ENCODE measurements at regions not wholly inside any gene's neighbourhood (a gene's known extent, or its start where the extent isn't known, plus 50 kb on each side); places are given as distances from the start of the nearest gene placed in this dataset.

- H3K27me3 ChIP-seq (ENCODE audit: control insufficient read depth, low read length): no peaks in the 10 kb centered on the region
- peaks cover 2% of the 10 kb centered on the region; the same call in 1 of the 2 replicates for H3K4me1 ChIP-seq (ENCODE audit: control insufficient read depth, low read length)
- H3K4me2 ChIP-seq (ENCODE audit: low read length): no peak overlapping the region
- no peaks in the 10 kb centered on the region for H4K20me1 ChIP-seq (ENCODE audit: control insufficient read depth, insufficient read depth, low read depth, low read length)
- H3K4me3 ChIP-seq (ENCODE audit: low read length): no peak overlapping the region
- no peaks in the 10 kb centered on the region for H3K36me3 ChIP-seq (ENCODE audit: control insufficient read depth, low read length)
- H3F3A ChIP-seq (ENCODE audit: control insufficient read depth, insufficient read depth): no peaks in the 10 kb centered on the region
- H3K79me2 ChIP-seq (ENCODE audit: control insufficient read depth, low read length): no peaks in the 10 kb centered on the region
- TF ChIP-seq EZH2phosphoT487 (IDR thresholded peaks at IDR 0.05; ENCODE audit: borderline replicate concordance, low read length): no peak
- TF ChIP-seq, protein P1, sequence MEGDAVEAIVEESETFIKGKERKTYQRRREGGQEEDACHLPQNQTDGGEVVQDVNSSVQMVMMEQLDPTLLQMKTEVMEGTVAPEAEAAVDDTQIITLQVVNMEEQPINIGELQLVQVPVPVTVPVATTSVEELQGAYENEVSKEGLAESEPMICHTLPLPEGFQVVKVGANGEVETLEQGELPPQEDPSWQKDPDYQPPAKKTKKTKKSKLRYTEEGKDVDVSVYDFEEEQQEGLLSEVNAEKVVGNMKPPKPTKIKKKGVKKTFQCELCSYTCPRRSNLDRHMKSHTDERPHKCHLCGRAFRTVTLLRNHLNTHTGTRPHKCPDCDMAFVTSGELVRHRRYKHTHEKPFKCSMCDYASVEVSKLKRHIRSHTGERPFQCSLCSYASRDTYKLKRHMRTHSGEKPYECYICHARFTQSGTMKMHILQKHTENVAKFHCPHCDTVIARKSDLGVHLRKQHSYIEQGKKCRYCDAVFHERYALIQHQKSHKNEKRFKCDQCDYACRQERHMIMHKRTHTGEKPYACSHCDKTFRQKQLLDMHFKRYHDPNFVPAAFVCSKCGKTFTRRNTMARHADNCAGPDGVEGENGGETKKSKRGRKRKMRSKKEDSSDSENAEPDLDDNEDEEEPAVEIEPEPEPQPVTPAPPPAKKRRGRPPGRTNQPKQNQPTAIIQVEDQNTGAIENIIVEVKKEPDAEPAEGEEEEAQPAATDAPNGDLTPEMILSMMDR (IDR thresholded peaks at IDR 0.05; ENCODE audit: low read depth, low read length, poor library complexity, severe bottlenecking): no peak
- no peak overlapping the region for H3K27ac ChIP-seq (ENCODE audit: low read depth, low read length)
- no peaks in the 10 kb centered on the region for H3K9me3 ChIP-seq (ENCODE audit: control insufficient read depth, insufficient read depth, low read length)
- no peaks in the 10 kb centered on the region for H3K9me2 ChIP-seq (replicated peaks; ENCODE audit: control insufficient read depth, low read length)
Measured at GRCh38 chr12:67884596-67884995, 104.7 kb upstream of the IFNG-AS1 start.

DNA sequence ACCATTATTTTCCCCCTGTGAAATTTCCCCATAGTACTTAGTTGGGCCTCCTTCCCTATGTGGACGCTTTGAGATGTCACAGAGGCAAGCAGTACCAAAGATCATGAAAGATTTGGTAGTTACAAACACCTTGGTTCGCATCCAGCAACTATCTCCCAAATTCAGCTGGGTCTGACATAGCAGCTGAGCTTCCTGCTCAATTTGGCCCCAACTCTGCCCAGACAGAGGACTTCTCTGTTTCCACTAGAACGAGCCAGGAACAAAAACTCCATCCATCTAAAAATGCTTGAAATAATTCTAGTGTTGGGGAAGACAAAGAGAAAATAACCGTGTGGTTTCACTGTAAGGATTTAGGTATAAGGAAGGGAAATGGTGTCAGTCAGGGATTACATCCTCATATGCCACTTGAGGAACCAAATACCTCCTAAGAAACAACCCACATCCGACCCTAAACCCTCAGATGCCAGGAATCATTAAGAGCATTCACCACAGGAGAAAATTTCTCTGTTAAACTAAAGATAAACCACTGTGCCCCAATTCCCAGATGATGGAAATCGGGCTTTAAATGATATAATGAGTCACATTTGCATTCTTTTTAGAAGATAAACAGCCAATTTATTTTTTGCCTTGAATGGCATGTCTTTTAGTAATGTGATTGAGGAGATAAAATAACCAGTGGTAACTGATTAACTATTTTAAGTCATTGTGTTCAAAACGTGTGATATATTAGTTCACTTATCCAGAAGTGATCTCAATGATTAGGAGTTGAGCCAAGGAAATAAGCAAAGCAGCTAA lies 103.7 kb upstream of the IFNG-AS1 start:
- no peak overlapping the region for H3K4me2 ChIP-seq (ENCODE audit: low read length)

DNA sequence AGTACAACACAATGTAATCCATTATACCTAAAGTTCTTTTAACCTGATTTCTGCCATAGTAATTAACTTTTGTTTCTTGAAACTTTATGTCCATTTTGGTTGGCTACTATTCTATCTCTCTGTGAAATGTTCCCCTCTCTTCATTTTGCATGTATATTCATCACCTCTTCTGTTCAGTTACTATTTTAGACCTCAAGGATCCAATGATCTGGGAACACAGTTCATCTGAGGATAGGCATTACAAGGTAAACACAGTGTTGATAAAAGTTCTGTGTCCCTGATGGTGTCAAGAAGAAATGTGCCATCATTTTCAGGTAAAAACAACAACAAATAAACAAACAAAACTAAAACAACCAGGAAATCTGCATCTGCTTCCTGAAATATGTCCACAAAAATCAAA lies 102.2 kb upstream of the IFNG-AS1 start:
- Histone ChIP-seq H3K4me2 (ENCODE audit: low read length) (no peak overlapping the region), H3K9me2 (replicated peaks; ENCODE audit: control insufficient read depth, low read length) (no peaks in the 10 kb centered on the region), H3K4me3 (ENCODE audit: low read length) (no peak overlapping the region), H3K27me3 (ENCODE audit: control insufficient read depth, low read length) (no peaks in the 10 kb centered on the region), H3K79me2 (ENCODE audit: control insufficient read depth, low read length) (no peaks in the 10 kb centered on the region), H3K9me3 (ENCODE audit: control insufficient read depth, insufficient read depth, low read length) (no peaks in the 10 kb centered on the region), H3F3A (ENCODE audit: control insufficient read depth, insufficient read depth) (no peaks in the 10 kb centered on the region), H3K27ac (ENCODE audit: low read depth, low read length) (no peak overlapping the region), H4K20me1 (ENCODE audit: control insufficient read depth, insufficient read depth, low read depth, low read length) (no peaks in the 10 kb centered on the region), H3K4me1 (ENCODE audit: control insufficient read depth, low read length) (peaks cover 14% of the 10 kb centered on the region), H3K36me3 (ENCODE audit: control insufficient read depth, low read length) (no peaks in the 10 kb centered on the region)
- TF ChIP-seq EZH2phosphoT487 (IDR thresholded peaks at IDR 0.05; ENCODE audit: borderline replicate concordance, low read length): no peak
- TF ChIP-seq, protein P1 (IDR thresholded peaks at IDR 0.05; ENCODE audit: low read depth, low read length, poor library complexity, severe bottlenecking): no peak

More for the DNA sequence above, 103.7 kb upstream of the IFNG-AS1 start:
- no peaks in the 10 kb centered on the region for H4K20me1 ChIP-seq (ENCODE audit: control insufficient read depth, insufficient read depth, low read depth, low read length)
- no peak overlapping the region for H3K27ac ChIP-seq (ENCODE audit: low read depth, low read length)
- H3K27me3 ChIP-seq (ENCODE audit: control insufficient read depth, low read length): no peaks in the 10 kb centered on the region
- TF ChIP-seq, protein P1 (IDR thresholded peaks at IDR 0.05; ENCODE audit: low read depth, low read length, poor library complexity, severe bottlenecking): no peak
- no peak for TF ChIP-seq EZH2phosphoT487 (IDR thresholded peaks at IDR 0.05; ENCODE audit: borderline replicate concordance, low read length)
- peaks cover 4% of the 10 kb centered on the region for H3K4me1 ChIP-seq (ENCODE audit: control insufficient read depth, low read length)
- no peaks in the 10 kb centered on the region for H3K9me2 ChIP-seq (replicated peaks; ENCODE audit: control insufficient read depth, low read length)
- H3K79me2 ChIP-seq (ENCODE audit: control insufficient read depth, low read length): no peaks in the 10 kb centered on the region
- no peaks in the 10 kb centered on the region for H3K9me3 ChIP-seq (ENCODE audit: control insufficient read depth, insufficient read depth, low read length)
- H3F3A ChIP-seq (ENCODE audit: control insufficient read depth, insufficient read depth): no peaks in the 10 kb centered on the region
- no peak overlapping the region for H3K4me3 ChIP-seq (ENCODE audit: low read length)
- no peaks in the 10 kb centered on the region for H3K36me3 ChIP-seq (ENCODE audit: control insufficient read depth, low read length)
